ENCODE measurements at regions not wholly inside any gene's neighbourhood (a gene's known extent, or its start where the extent isn't known, plus 50 kb on each side); places are given as distances from the start of the nearest gene placed in this dataset.
"Not testable (repeated sequence)": the region's sequence is repeated elsewhere in the genome, so short reads cannot be mapped to it uniquely, and the experiment has no call there.

DNA sequence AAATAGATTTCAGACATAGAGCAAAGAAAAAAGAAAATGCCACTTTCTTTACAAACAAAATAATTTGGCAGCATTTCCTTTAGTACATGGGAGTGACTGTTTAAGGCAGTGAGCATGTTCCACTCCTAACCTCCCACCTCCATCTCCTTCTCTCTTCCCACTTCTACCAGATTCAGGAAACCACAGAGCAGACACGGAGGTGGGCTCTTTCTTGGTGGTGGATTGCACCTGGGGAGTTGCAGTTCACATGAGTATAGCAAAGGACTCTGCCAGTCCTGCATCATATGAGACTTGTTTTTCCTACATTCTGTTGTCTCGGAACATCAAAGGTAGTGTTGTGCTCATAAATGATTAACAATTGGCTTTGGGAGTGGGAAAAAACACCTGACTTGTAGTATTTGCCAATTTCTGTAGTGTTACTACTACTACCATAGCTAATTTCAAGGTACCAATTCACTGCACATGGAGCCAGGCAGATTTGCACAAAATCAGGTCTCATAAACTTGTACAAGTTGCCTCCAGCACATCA lies 137.2 kb downstream of the SPP2 start:
- no peak for DNase-seq

GRCh38 chr2:234181121-234181520 lies 130.6 kb downstream of the SPP2 start:
- no peak for DNase-seq

GRCh38 chr2:234179031-234179363 lies 128.5 kb downstream of the SPP2 start:
- no peak for DNase-seq

- no peak for DNase-seq
Observed at GRCh38 chr2:234178330-234179030, 128.0 kb downstream of the SPP2 start.

- no peak for DNase-seq
Observed at GRCh38 chr2:234175649-234176048, 125.1 kb downstream of the SPP2 start.

DNA sequence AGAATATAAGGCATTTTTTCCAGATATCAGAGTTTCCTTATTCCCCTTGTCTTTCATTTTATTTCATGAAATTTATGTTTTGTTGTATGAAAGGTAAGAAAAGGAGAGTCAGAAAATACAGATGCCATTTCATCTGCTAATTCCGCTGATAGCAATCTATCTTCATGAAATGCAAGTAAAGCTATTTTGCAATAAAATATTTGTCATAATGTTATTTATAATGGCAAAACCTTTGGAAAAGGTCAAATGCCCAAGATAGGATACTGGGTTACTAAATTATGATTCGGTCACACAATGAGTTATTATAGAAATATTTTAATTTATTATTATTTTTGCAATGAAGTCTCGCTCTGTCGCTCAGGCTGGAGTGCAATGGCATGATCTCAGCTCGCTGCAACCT lies 124.2 kb downstream of the SPP2 start:
- no peak for DNase-seq

- DNase-seq = no peak
Observed at GRCh38 chr2:234172532-234172931, 122.0 kb downstream of the SPP2 start.

DNA sequence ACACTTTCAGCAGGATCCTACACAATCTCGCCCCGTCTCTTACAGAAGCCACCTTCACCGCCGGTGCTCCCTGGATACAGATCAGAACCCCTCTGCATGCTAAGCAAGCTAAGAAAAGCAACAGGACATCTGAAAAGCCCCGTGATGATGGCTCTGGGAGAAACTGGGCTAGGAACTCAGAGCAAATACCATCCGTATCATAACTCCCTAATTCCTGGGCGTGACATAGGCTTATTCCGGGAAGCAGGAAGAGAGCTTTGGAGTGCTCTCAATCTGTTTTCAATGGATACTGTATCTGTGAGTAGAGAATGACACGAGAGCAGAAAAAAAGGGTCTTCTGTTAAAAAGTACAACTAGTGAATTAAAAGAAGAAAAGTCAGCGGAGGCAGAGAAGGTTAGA lies 121.6 kb downstream of the SPP2 start:
- DNase-seq = no peak

DNA sequence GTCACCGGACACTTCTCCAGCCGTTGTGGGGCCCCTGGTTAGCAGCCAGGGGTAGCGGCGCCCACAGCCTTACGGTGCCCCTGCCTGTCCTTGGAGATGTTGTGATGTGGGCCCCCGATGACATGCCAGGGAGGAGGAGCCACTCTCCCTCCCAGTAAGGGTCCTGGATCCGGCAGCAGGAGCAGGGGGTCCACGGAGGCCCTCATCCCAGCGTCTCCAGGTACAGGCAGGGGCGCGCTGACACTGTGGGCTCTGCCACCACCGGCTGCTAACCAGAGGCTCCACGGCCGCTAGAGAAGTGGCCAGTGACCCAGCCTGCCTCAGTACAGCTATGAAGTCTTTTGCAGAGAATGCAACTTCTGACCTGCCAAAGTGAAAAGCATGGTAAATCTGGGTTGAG lies 121.2 kb downstream of the SPP2 start:
- no peak for DNase-seq

DNA sequence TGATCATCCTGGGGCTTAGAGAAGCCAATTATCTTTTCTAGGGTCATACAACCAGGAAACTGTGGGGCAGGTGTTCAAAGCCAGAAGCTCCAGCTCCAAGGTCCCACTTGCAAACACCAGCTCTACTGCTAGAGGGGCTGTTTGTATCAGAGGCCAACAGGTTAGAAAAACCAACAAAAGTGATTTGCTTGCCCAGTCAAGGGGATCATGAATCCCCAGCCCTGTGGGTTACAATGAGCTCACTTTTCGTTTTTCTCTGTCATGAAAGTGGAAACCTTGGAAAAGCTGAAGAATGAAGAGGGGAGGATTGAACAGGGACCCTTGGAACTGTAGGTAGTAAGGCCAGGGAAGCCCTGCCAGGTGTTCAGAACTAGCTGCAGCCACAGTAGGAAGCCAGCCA lies 119.2 kb downstream of the SPP2 start:
- no peak for DNase-seq

- DNase-seq = not testable (repeated sequence)
Observed at GRCh38 chr2:234168605-234169570, 118.4 kb downstream of the SPP2 start.

DNA sequence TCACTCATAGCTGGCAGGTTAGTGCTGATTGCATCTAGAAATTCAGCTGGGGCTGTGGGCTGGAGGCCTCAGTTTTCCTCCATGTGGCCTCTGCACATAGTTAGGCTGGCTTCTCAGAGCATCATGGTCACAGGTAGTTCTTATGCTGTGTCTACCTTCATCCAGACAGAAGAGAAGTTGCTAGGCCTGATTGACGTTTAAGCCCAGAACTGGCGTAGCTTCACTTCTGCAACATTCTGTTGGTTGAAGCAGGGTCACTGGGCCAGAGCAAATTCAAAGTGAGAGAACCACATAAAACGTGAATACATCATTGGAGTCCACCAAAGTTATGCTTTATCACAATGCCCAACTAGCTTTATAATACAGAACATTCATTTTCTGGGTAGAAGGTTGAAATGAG lies 116.0 kb downstream of the SPP2 start:
- no peak for DNase-seq

GRCh38 chr2:234165421-234165820 lies 114.9 kb downstream of the SPP2 start:
- no peak for DNase-seq

DNA sequence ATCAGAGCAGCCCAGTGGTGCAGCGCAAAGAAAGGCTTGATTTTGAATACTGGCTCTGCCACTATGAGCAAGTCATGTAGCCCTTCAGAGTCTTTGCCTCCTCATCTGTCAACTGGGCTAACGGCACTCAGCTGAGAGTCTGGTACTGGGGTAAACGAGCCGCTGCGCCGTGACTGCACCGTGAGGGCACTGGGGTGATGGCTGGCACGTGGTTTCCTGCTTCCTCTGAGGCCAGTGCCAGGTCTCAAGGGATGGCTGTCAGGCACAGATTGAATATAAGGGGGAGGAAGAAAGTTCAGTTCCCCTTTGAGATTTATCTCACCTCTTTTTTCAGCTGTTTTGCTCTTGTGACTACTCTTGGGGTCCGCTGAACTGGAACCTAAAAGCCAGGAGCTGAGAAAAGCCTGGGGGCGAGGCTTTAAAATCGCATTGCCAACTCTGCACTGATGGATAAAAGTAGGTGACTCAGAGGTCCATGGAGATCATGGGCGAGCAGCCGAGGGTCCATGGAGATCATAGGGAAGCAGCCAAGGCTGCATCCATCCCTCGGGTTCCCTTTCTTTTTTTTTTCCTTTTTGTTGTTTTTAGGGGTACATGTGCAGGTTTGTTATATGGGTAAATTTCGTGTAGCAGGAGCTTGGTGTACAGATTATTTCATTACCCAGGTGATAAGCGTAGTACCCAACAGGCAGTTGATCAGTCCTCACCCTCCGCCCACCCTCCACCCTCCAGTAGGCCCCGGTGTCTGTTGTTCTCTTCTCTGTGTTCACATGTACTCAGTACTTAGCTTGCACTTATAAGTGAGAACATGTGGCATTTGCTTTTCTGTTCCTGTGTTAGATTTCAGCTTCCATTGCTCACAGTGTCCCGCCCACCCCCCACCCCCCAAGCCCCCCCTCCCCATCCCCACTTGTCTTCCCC lies 114.3 kb downstream of the SPP2 start:
- DNase-seq = no peak

GRCh38 chr2:234163510-234164045 lies 113.1 kb downstream of the SPP2 start:
- DNase-seq = no peak

DNA sequence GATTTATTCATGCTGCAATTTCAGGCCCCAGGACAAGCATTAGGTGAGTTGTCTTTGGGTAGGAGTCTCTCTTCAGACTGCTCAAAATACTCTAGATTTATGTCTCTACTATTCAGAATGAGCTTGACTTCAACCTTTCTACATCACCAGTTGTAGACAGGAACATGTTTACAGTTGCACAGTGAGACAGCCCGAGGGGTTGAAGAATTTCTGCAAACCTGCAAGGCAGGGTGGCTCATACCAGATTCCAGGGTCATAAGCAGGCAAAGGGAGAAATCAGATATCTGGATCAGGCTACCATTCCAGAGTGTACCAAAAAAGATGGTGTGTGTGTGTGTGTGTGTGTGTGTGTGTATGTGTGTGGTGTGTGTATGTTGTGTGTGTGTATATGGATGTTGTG lies 112.4 kb downstream of the SPP2 start:
- no peak for DNase-seq

GRCh38 chr2:234161932-234162331 lies 111.4 kb downstream of the SPP2 start:
- no peak for DNase-seq

DNA sequence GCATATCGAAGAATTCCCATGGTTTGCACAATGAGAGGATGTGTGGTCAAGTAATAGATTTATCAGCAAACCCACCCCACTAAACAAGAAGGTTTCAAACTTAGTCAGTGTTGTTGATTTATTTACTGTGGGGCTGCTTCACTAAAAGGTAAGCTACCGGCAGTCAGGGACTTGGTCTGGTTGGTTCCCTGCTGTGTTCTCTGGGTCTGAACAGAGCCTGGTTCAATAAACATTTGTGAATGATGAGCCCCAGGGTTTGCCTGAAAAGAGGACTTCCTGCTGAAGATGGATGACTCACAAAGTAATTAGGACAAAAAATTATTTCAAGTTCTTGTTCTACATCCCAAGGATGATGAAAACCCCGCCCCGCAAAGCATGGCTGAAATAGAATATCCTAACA lies 108.3 kb downstream of the SPP2 start:
- DNase-seq = no peak

DNA sequence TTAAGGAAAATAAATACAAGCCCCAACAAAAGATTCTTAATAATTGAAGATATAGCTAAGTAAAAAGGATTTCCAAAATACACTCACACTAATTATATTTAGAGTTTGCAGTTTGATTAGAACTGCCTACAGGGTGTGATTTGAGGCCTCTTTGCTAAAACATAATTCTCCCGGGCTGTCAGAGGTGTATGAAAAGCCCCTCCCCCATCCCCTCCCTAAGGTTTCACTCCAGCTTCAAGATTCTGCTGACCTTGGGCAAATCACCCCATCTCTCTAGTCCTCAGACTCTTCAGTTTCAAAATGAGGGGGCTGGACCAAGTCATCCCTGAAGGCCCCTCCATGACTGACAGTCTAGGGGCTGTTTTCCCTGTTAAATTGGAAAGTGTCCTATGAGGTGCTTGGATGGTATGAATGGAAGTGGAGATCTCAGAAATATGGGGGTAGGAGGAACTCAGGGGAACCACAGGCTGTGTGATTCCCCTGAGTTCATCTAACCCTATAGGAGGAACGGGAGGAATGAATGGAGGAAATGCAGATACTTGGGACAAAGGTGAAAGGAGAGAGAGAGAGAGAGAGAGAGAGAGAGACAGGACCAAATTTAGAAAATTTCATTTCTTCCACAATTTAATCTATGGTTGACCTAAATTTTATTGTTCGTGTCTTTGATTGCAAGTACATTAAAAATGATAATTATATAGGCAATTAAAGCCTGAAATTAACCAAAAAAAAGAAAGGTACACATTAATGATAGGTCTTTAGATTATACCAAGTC lies 107.5 kb downstream of the SPP2 start:
- no peak for DNase-seq

DNA sequence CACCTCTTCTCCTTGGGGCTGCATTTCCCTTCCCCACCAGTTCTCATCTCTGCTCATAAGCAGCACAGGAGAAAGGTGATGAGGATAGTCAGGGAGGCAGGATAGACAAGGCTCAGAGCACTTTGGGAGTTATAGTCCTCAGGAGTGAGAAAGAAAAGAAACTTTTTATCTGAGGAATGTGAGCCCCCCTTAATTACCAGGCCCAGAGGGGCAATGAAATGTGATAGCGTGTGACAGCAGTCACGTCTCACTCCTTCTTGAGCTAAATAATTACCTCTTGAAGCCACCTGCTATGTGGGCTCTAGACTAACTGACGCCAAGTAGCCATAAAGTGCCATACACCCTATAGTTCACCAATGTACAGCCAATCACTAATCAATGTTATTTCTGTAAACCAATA lies 105.8 kb downstream of the SPP2 start:
- no peak for DNase-seq

DNA sequence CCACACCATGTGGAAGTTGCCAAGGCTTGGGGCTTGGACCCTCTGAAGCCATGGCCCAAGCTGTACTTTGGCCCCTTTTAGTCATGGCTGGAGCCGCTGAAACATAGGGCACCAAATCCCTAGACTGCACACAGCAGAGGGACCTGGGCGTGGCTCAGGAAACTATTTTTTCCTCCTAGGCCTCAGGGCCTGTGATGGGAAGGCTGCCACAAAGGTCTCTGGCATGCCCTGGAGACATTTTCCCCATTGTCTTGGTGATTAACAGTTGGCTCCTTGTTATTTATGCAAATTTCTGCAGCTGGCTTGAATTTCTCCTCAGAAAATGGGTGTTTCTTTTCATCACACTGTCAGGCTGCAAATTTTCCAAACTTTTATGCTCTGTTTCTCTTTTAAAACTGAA lies 102.3 kb downstream of the SPP2 start:
- not testable (repeated sequence) for DNase-seq

Data from occipital lobe (tissue), 1 donor.